B cell (primary cell): ENCODE measurements at regions not wholly inside any gene's neighbourhood (a gene's known extent, or its start where the extent isn't known, plus 50 kb on each side); places are given as distances from the start of the nearest gene placed in this dataset.

Source experiments
- ATAC-seq: fragments of 200-7000 bp; cut with Tn5 transposase; one replicate; pipeline ENCODE4 v1.10.0; 2021; ENCODE audit warnings: low read depth, mild to moderate bottlenecking, moderate number of reproducible peaks, moderate library complexity
- CTCF ChIA-PET: fragments of 350-600 bp; sonication (Branson Sonifier 250); formaldehyde crosslinking; loops from one replicate; lab custom pipeline; 2021; ENCODE audit warnings: antibody characterized with exemption, inconsistent platforms; lab: Charles Lee
- POLR2A ChIA-PET: fragments of 350-600 bp; sonication (Branson Sonifier 250); formaldehyde crosslinking; loops from one replicate; lab custom pipeline; 2021; ENCODE audit warnings: antibody characterized with exemption; lab: Charles Lee
- DNase-seq: peaks from one replicate; pipeline ENCODE4 v3.0.0; 2013
- H2AFZ ChIP-seq: 2 replicates; pipeline ENCODE4 v1.6.1; 2012; ENCODE audit warnings: mild to moderate bottlenecking, low read depth, low read length; ENCODE audit not compliant: insufficient read depth, poor library complexity, severe bottlenecking
- H3K27ac ChIP-seq, 2 donors: 1 replicate in 1 of 2; 2 replicates in 1 of 2; pipeline ENCODE4 v1.5.1; 2012 to 2013; ENCODE audit warnings: low read length in 2 of 2, mild to moderate bottlenecking in 2 of 2, moderate library complexity in 1 of 2
- H3K27me3 ChIP-seq, 4 experiments: fragments of 200-600 bp in 1 of 4; sonication (generic) in 1 of 4; replicated peaks in 1 of 4; 1 replicate in 2 of 4; 2 replicates in 2 of 4; pipeline versions ENCODE4 v1.6.1 to v1.7.0; 2013 to 2016; ENCODE audit warnings: low read length in 3 of 4, mild to moderate bottlenecking in 2 of 4, mixed read lengths in 1 of 4, moderate library complexity in 1 of 4; ENCODE audit not compliant: insufficient read depth in 4 of 4, control insufficient read depth in 3 of 4; ENCODE audit errors: control extremely low read depth in 1 of 4
- H3K36me3 ChIP-seq, 2 experiments: replicated peaks in 1 of 2; 1 replicate in 1 of 2; 2 replicates in 1 of 2; pipeline versions ENCODE4 v1.6.1 to v1.7.1; 2013; ENCODE audit warnings: low read length in 1 of 2; ENCODE audit not compliant: insufficient read depth in 2 of 2, control insufficient read depth in 1 of 2; ENCODE audit errors: control extremely low read depth in 1 of 2, extremely low read depth in 1 of 2
- H3K4me1 ChIP-seq, 2 donors: fragments of 200-600 bp in 1 of 2; sonication (generic) in 1 of 2; 1 replicate in 1 of 2; 2 replicates in 1 of 2; pipeline versions ENCODE4 v1.5.1 to v1.6.1; 2013 to 2017; ENCODE audit warnings: low read length in 2 of 2; ENCODE audit not compliant: control insufficient read depth in 2 of 2, insufficient read depth in 2 of 2
- H3K4me2 ChIP-seq: replicated peaks from 2 replicates; pipeline ENCODE3; 2012; ENCODE audit warnings: mild to moderate bottlenecking, low read depth, low read length; ENCODE audit not compliant: poor library complexity, severe bottlenecking
- H3K4me3 ChIP-seq, 5 experiments: fragments of 200-600 bp in 1 of 5; sonication (generic) in 1 of 5; 1 replicate in 3 of 5; 2 replicates in 2 of 5; pipeline versions ENCODE4 v1.5.1 to v1.7.0; 2011 to 2016; ENCODE audit warnings: low read length in 4 of 5, mild to moderate bottlenecking in 4 of 5, low read depth in 2 of 5, control low read depth in 1 of 5, moderate library complexity in 1 of 5; ENCODE audit not compliant: insufficient read depth in 1 of 5; ENCODE audit errors: control extremely low read depth in 1 of 5, extremely low read depth in 1 of 5
- H3K79me2 ChIP-seq: fragments of 200-600 bp; sonication (generic); one replicate; pipeline ENCODE4 v1.6.0; 2016; ENCODE audit warnings: low read length; ENCODE audit not compliant: control insufficient read depth, insufficient read depth
- H3K9ac ChIP-seq: fragments of 200-600 bp; sonication (generic); 2 replicates; pipeline ENCODE4 v1.6.1; 2017; ENCODE audit warnings: mild to moderate bottlenecking, low read length, moderate library complexity
- H3K9me3 ChIP-seq, 3 donors: one replicate each; pipeline versions ENCODE4 v1.6.1 to v1.7.1; 2013; ENCODE audit warnings: low read length in 2 of 3; ENCODE audit not compliant: control insufficient read depth in 2 of 3, insufficient read depth in 1 of 3; ENCODE audit errors: control extremely low read depth in 1 of 3
- H4K20me1 ChIP-seq: 2 replicates; pipeline ENCODE4 v1.6.0; 2012; ENCODE audit warnings: mild to moderate bottlenecking, low read length; ENCODE audit not compliant: insufficient read depth, control insufficient read depth, poor library complexity, severe bottlenecking
- H3K27ac Mint-ChIP-seq: one replicate; pipeline ENCODE4 v1.8.0; 2021; ENCODE audit warnings: mixed read lengths
- H3K27me3 Mint-ChIP-seq: one replicate; pipeline ENCODE4 v1.8.0; 2021; ENCODE audit warnings: mixed read lengths
- H3K4me1 Mint-ChIP-seq: one replicate; pipeline ENCODE4 v1.8.0; 2021; ENCODE audit warnings: mixed read lengths
- H3K4me3 Mint-ChIP-seq: one replicate; pipeline ENCODE4 v1.8.0; 2021; ENCODE audit warnings: mixed read lengths
- H3K9me3 Mint-ChIP-seq: one replicate; pipeline ENCODE4 v1.8.0; 2022; ENCODE audit warnings: mixed read lengths; ENCODE audit not compliant: insufficient read depth
- CTCF ChIP-seq: fragments of 200-600 bp; IDR thresholded peaks from one replicate; pipeline ENCODE4 v1.8.0; 2022; ENCODE audit warnings: antibody characterized with exemption, mild to moderate bottlenecking
- EZH2 ChIP-seq: IDR thresholded peaks from 2 replicates; pipeline ENCODE4 v1.6.1; 2012; ENCODE audit warnings: borderline replicate concordance, low read depth, mild to moderate bottlenecking, moderate library complexity, low read length; ENCODE audit not compliant: insufficient read depth, poor library complexity, severe bottlenecking
- WGBS: methylation state at CpG from one replicate; pipeline ENCODE4 v1.1.5; 2013; ENCODE audit warnings: missing lambda C conversion rate; ENCODE audit not compliant: insufficient coverage; 5-methylcytosine and 5-hydroxymethylcytosine counted together
- intact Hi-C: fragments of 100-400 bp; cut with micrococcal nuclease; formaldehyde crosslinking; loops from one replicate; pipeline ENCODE4 v1.10.0; 2022

- peaks cover 27% of the 10 kb centered on the region for H3K27me3 Mint-ChIP-seq
- CTCF ChIA-PET, result no interaction called here
These were observed 234.6 kb downstream of the ANKRD60 start for GRCh38 chr20:57993716-57994431.

More at GRCh38 chr20:57993716-57994431, 234.6 kb downstream of the ANKRD60 start:
- H3K4me3 Mint-ChIP-seq, result no peak overlapping the region
- Histone ChIP-seq H3K9me3 (no peaks in the 10 kb centered on the region), H3K27me3 (peaks cover 0 to 20% (median 4%) of the 10 kb centered on the region in 4 experiments), H3K27ac (no peak overlapping the region), H3K79me2 (no peaks in the 10 kb centered on the region), H3K9ac (no peak overlapping the region), H3K4me2 (no peak overlapping the region), H4K20me1 (no peaks in the 10 kb centered on the region), H3K36me3 (no peaks in the 10 kb centered on the region), H2AFZ (no peak overlapping the region), H3K4me3 (no peak overlapping the region), H3K4me1 (peaks cover 3 to 4% of the 10 kb centered on the region in 2 donors)
- no peak for DNase-seq
- intact Hi-C loops, result no loop called here
- H3K27ac Mint-ChIP-seq, result no peak overlapping the region
- TF ChIP-seq EZH2, result no peak
- TF ChIP-seq CTCF, result no peak
- 85% methylated on average over 14 of the region's 19 CpGs for WGBS
- POLR2A ChIA-PET, result no interaction called here
- ATAC-seq, result no peak
- H3K4me1 Mint-ChIP-seq, result peaks cover 5% of the 10 kb centered on the region
- no peaks in the 10 kb centered on the region for H3K9me3 Mint-ChIP-seq
